ENCODE measurements at regions not wholly inside any gene's neighbourhood (a gene's known extent, or its start where the extent isn't known, plus 50 kb on each side); places are given as distances from the start of the nearest gene placed in this dataset.
A peak's percentile ranks its signal among the peaks of the same experiment; 100 is the strongest.

- Mint-ChIP-seq H3K27ac (no peak overlapping the region), H3K9me3 (no peaks in the 10 kb centered on the region), H3K36me3 (no peaks in the 10 kb centered on the region)
- ATAC-seq (no peak), DNase-seq (ENCODE audit: low spot score in 2 of 2) (no peak)
Observed at GRCh38 chr5:93921001-93921400, 179.6 kb upstream of the POU5F2 start.

- H3K27ac Mint-ChIP-seq = no peak overlapping the region
- no peak for ATAC-seq
Observed at GRCh38 chr5:93916872-93917271, 175.5 kb upstream of the POU5F2 start.

GRCh38 chr5:93915142-93915553 is 173.7 kb upstream of the POU5F2 start:
- no peaks in the 10 kb centered on the region for H3K9me3 Mint-ChIP-seq
- ATAC-seq (peak in 1 of 2 donors; percentile 70), DNase-seq (ENCODE audit: low spot score in 2 of 2) (no peak)
- no peaks in the 10 kb centered on the region for H3K36me3 Mint-ChIP-seq
- no peak overlapping the region for H3K27ac Mint-ChIP-seq

More at GRCh38 chr5:93916872-93917271, 175.5 kb upstream of the POU5F2 start:
- H3K36me3 Mint-ChIP-seq = no peaks in the 10 kb centered on the region
- H3K9me3 Mint-ChIP-seq = no peaks in the 10 kb centered on the region
- DNase-seq (ENCODE audit: low spot score in 2 of 2) = no peak

GRCh38 chr5:93911609-93912008 is 170.2 kb upstream of the POU5F2 start:
- Mint-ChIP-seq H3K27ac (no peak overlapping the region), H3K36me3 (no peaks in the 10 kb centered on the region), H3K9me3 (no peaks in the 10 kb centered on the region)
- no peak for ATAC-seq
- no peak for DNase-seq (ENCODE audit: low spot score in 2 of 2)

- DNase-seq (ENCODE audit: low spot score in 2 of 2) = no peak
- Mint-ChIP-seq H3K9me3 (no peaks in the 10 kb centered on the region), H3K27ac (no peak overlapping the region), H3K36me3 (no peaks in the 10 kb centered on the region)
- no peak for ATAC-seq
Observed at GRCh38 chr5:93909356-93909755, 168.0 kb upstream of the POU5F2 start.

GRCh38 chr5:93904917-93905316 is 163.5 kb upstream of the POU5F2 start:
- Mint-ChIP-seq H3K36me3 (no peaks in the 10 kb centered on the region), H3K9me3 (no peaks in the 10 kb centered on the region), H3K27ac (no peak overlapping the region)
- DNase-seq (ENCODE audit: low spot score in 2 of 2) (no peak), ATAC-seq (no peak)

GRCh38 chr5:93902288-93902687 is 160.9 kb upstream of the POU5F2 start:
- H3K9me3 Mint-ChIP-seq = no peaks in the 10 kb centered on the region
- DNase-seq (ENCODE audit: low spot score in 2 of 2) = no peak
- ATAC-seq = no peak
- H3K36me3 Mint-ChIP-seq = no peaks in the 10 kb centered on the region
- H3K27ac Mint-ChIP-seq = no peak overlapping the region

- Mint-ChIP-seq H3K27ac (no peak overlapping the region), H3K36me3 (no peaks in the 10 kb centered on the region), H3K9me3 (no peaks in the 10 kb centered on the region)
- ATAC-seq (no peak), DNase-seq (ENCODE audit: low spot score in 2 of 2) (no peak)
Observed at GRCh38 chr5:93899026-93899600, 157.7 kb upstream of the POU5F2 start.

- no peak overlapping the region for H3K27ac Mint-ChIP-seq
- ATAC-seq = no peak
- no peaks in the 10 kb centered on the region for H3K9me3 Mint-ChIP-seq
- H3K36me3 Mint-ChIP-seq = no peaks in the 10 kb centered on the region
- DNase-seq (ENCODE audit: low spot score in 2 of 2) = no peak
Observed at GRCh38 chr5:93894601-93895354, 153.4 kb upstream of the POU5F2 start.

GRCh38 chr5:93893075-93893474 is 151.7 kb upstream of the POU5F2 start:
- Mint-ChIP-seq H3K9me3 (no peaks in the 10 kb centered on the region), H3K36me3 (no peaks in the 10 kb centered on the region), H3K27ac (no peak overlapping the region)
- no peak for ATAC-seq
- DNase-seq (ENCODE audit: low spot score in 2 of 2) = no peak

GRCh38 chr5:93892481-93892880 is 151.1 kb upstream of the POU5F2 start:
- ATAC-seq = no peak
- H3K9me3 Mint-ChIP-seq = no peaks in the 10 kb centered on the region
- no peak overlapping the region for H3K27ac Mint-ChIP-seq
- DNase-seq (ENCODE audit: low spot score in 2 of 2) = no peak
- H3K36me3 Mint-ChIP-seq = no peaks in the 10 kb centered on the region

GRCh38 chr5:93891491-93892480 is 150.4 kb upstream of the POU5F2 start:
- no peaks in the 10 kb centered on the region for H3K36me3 Mint-ChIP-seq
- no peaks in the 10 kb centered on the region for H3K9me3 Mint-ChIP-seq
- peak overlapping the region in 1 of 2 donors; percentile 8 for H3K27ac Mint-ChIP-seq
- DNase-seq (ENCODE audit: low spot score in 2 of 2) (no peak), ATAC-seq (no peak)

GRCh38 chr5:93890657-93891056 is 149.3 kb upstream of the POU5F2 start:
- ATAC-seq = no peak
- no peak for DNase-seq (ENCODE audit: low spot score in 2 of 2)
- H3K9me3 Mint-ChIP-seq = no peaks in the 10 kb centered on the region
- H3K36me3 Mint-ChIP-seq = no peaks in the 10 kb centered on the region
- no peak overlapping the region for H3K27ac Mint-ChIP-seq

GRCh38 chr5:93887678-93888077 is 146.3 kb upstream of the POU5F2 start:
- no peak for ATAC-seq
- H3K36me3 Mint-ChIP-seq = no peaks in the 10 kb centered on the region
- no peaks in the 10 kb centered on the region for H3K9me3 Mint-ChIP-seq
- no peak overlapping the region for H3K27ac Mint-ChIP-seq
- no peak for DNase-seq (ENCODE audit: low spot score in 2 of 2)

- Mint-ChIP-seq H3K9me3 (no peaks in the 10 kb centered on the region), H3K27ac (no peak overlapping the region), H3K36me3 (no peaks in the 10 kb centered on the region)
- ATAC-seq (no peak), DNase-seq (ENCODE audit: low spot score in 2 of 2) (no peak)
Observed at GRCh38 chr5:93886917-93887361, 145.5 kb upstream of the POU5F2 start.

- Mint-ChIP-seq H3K27ac (no peak overlapping the region), H3K36me3 (no peaks in the 10 kb centered on the region)
Observed at GRCh38 chr5:93886098-93886806, 144.9 kb upstream of the POU5F2 start.

More at GRCh38 chr5:93886098-93886806, 144.9 kb upstream of the POU5F2 start:
- ATAC-seq (no peak), DNase-seq (ENCODE audit: low spot score in 2 of 2) (no peak)
- H3K9me3 Mint-ChIP-seq = no peaks in the 10 kb centered on the region
